Head of caudate nucleus (tissue), 42 donors: ENCODE measurements at regions not wholly inside any gene's neighbourhood (a gene's known extent, or its start where the extent isn't known, plus 50 kb on each side); places are given as distances from the start of the nearest gene placed in this dataset.

Source experiments
- DNase-seq, 42 donors: peaks; one replicate each; pipeline versions ENCODE4 v3.0.0 to v3.0.0-alpha.2; 2020 to 2021; ENCODE audit warnings: mixed read lengths in 7 of 42
- intact Hi-C: fragments of 100-400 bp; cut with DNase I; formaldehyde crosslinking; loops from one replicate; pipeline ENCODE4 v1.15.0; 2022

DNA sequence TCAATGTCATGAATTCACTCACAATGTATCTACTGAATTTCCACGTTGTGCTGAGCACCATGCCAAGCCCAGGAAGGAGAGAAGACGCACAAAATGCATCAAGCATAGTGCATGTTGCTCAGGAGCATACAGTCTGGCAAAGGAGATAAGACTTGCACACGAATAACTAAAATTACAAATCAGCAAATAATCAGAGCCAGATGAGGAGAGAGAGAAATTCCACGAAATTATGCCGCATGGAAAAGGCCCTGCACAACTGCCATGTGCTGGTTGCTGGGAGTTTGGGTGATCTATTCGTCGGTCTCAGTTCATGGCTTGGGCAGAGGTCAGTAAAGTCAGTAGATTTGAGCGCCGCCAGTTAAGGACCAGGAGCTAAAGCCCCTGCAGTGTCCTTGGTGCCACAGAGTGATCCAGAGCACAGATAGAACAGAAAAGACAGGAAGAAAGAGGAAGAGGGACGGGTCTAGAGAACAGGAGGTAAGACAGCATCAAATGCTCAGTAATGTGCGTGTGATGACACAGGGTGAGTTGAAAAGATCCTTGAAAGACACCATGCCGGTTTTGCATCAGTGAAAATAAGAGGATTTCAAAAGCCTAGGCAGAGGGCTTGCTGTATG, 55.1 kb upstream of the ZNF281 start:
- DNase-seq, result no peak
- intact Hi-C loops, result no loop called here
